Erythroblast (primary cell): ENCODE measurements at regions not wholly inside any gene's neighbourhood (a gene's known extent, or its start where the extent isn't known, plus 50 kb on each side); places are given as distances from the start of the nearest gene placed in this dataset.

Experiments used
- GATA1 ChIP-seq: IDR thresholded peaks from 2 replicates; pipeline ENCODE4 v1.6.1; 2011; ENCODE audit warnings: low read depth, mild to moderate bottlenecking, control low read depth, low read length, moderate library complexity
- POLR2A ChIP-seq: IDR thresholded peaks from 2 replicates; pipeline ENCODE4 v1.6.1; 2011; ENCODE audit warnings: mild to moderate bottlenecking, low read length

DNA sequence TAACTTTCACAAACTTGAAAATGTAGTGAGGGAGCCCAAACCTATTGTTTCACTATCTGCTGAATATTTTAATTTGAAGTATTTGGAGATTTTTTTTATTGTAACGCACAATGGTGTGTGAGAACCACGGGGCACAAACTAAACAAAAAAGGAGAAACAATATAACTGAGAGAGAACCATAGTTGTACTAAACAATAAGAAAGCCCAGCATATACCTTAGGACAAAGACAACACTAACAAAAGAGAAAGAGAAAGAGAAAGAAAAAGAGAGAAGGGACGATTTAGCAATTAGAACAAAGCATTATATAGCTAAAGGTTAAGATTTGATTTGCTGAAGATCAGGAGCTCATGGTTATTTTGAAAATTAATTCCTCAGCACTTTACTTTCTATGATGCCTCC is 906.0 kb upstream of the NXPH2 start:
- no peak for TF ChIP-seq POLR2A
- no peak for TF ChIP-seq GATA1
